Chondrocyte (in vitro differentiated cells): ENCODE measurements at regions not wholly inside any gene's neighbourhood (a gene's known extent, or its start where the extent isn't known, plus 50 kb on each side); places are given as distances from the start of the nearest gene placed in this dataset.

Experiments
- DNase-seq: peaks from one replicate; pipeline ENCODE4 v3.0.0; 2021; ENCODE audit warnings: mixed read lengths, low spot score
- H3K27ac Mint-ChIP-seq: one replicate; pipeline ENCODE4 v1.8.0; 2021; ENCODE audit warnings: mild to moderate bottlenecking, moderate library complexity, mixed read lengths; ENCODE audit not compliant: unreplicated experiment
- H3K27me3 Mint-ChIP-seq: 2 replicates; pipeline ENCODE4 v1.8.0; 2021; ENCODE audit warnings: low read depth, mixed read lengths
- H3K36me3 Mint-ChIP-seq: 2 replicates; pipeline ENCODE4 v1.8.0; 2021; ENCODE audit warnings: low read depth, mixed read lengths
- H3K4me1 Mint-ChIP-seq: 2 replicates; pipeline ENCODE4 v1.8.0; 2021; ENCODE audit warnings: low read depth, mild to moderate bottlenecking, mixed read lengths
- H3K4me3 Mint-ChIP-seq: one replicate; pipeline ENCODE4 v1.8.0; 2021; ENCODE audit warnings: mild to moderate bottlenecking, moderate library complexity, mixed read lengths; ENCODE audit not compliant: unreplicated experiment
- H3K9me3 Mint-ChIP-seq: 2 replicates; pipeline ENCODE4 v1.8.0; 2021; ENCODE audit warnings: low read depth, mixed read lengths
- TF ChIP-seq, protein P1 (sequence below): fragments of 200-600 bp; sonication (generic); IDR thresholded peaks from 2 replicates; pipeline ENCODE4 v1.5.0; 2021; ENCODE audit warnings: antibody characterized with exemption, mild to moderate bottlenecking, moderate library complexity

DNA sequence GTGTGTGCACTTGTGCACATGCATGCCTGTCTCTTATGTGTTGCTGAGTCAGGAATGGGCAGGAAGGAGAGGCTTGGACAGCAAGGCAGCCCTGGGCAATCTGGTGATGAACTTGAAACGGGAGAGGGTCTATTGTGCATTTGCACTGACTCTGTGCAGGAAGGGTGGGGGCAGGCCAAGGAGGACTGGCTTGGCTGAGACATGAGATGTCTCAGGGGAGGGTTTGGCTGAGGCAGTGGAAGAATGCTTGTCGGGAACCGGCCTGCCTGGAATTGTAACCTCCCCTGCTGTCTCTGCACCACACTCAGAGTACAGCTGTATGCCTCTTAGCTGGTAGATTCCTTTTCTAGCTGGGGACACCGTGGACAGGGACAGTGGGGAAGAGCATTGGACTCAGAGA lies 176.1 kb upstream of the TNP1 start:
- peaks cover 1% of the 10 kb centered on the region for H3K27me3 Mint-ChIP-seq
- no peaks in the 10 kb centered on the region for H3K9me3 Mint-ChIP-seq
- no peak overlapping the region for H3K4me3 Mint-ChIP-seq
- H3K4me1 Mint-ChIP-seq = peaks cover 25% of the 10 kb centered on the region
- TF ChIP-seq, protein P1, sequence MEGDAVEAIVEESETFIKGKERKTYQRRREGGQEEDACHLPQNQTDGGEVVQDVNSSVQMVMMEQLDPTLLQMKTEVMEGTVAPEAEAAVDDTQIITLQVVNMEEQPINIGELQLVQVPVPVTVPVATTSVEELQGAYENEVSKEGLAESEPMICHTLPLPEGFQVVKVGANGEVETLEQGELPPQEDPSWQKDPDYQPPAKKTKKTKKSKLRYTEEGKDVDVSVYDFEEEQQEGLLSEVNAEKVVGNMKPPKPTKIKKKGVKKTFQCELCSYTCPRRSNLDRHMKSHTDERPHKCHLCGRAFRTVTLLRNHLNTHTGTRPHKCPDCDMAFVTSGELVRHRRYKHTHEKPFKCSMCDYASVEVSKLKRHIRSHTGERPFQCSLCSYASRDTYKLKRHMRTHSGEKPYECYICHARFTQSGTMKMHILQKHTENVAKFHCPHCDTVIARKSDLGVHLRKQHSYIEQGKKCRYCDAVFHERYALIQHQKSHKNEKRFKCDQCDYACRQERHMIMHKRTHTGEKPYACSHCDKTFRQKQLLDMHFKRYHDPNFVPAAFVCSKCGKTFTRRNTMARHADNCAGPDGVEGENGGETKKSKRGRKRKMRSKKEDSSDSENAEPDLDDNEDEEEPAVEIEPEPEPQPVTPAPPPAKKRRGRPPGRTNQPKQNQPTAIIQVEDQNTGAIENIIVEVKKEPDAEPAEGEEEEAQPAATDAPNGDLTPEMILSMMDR = no peak
- H3K27ac Mint-ChIP-seq = peak overlapping the region; percentile 22
- DNase-seq = no peak
- no peaks in the 10 kb centered on the region for H3K36me3 Mint-ChIP-seq

DNA sequence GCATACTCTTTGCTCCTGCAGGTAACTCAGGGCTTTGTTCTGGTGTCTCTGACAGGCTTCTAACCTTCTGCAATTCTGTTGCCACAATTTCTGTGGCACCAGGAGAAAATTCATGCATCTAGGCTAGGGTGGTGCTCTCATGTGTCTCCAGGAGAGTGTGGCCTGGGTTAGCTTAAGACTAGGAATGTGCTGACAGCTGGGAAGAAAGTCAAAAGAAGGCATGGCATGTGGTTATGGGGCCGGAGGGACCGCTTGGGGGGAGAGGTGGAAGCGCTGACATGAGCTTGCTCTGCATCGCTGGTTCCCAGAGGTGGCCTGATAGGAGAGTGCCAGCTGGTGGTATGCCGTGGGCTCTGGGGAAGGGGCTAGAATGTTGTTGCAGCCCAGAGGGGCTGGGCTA lies 173.3 kb upstream of the TNP1 start:
- H3K27ac Mint-ChIP-seq = no peak overlapping the region
- no peak for DNase-seq
- H3K4me1 Mint-ChIP-seq = peaks cover 25% of the 10 kb centered on the region
- no peak overlapping the region for H3K4me3 Mint-ChIP-seq
- H3K36me3 Mint-ChIP-seq = no peaks in the 10 kb centered on the region
- TF ChIP-seq, protein P1 = no peak
- H3K27me3 Mint-ChIP-seq = peaks cover 8% of the 10 kb centered on the region
- H3K9me3 Mint-ChIP-seq = no peaks in the 10 kb centered on the region

DNA sequence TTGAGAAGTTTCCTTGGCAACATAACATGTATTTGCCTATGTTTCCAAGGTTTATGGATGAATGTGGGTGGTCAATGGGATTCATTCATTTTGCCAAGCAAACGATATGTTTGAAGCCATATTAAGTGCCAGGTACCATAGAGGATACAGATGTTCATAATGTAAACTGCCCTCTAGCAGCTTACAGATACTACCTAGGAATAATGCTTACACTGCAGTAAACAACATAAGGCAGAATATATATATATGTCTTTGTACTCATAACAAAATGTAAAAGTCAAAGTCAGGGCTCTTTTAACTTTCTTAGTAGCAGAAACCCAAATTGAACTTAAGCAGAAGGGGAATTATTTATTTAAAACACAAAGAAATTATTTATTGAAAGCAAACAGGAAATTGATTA lies 171.6 kb upstream of the TNP1 start:
- no peak overlapping the region for H3K4me3 Mint-ChIP-seq
- H3K27ac Mint-ChIP-seq = no peak overlapping the region
- peaks cover 8% of the 10 kb centered on the region for H3K27me3 Mint-ChIP-seq
- TF ChIP-seq, protein P1 = no peak
- no peaks in the 10 kb centered on the region for H3K36me3 Mint-ChIP-seq
- peaks cover 13% of the 10 kb centered on the region for H3K4me1 Mint-ChIP-seq
- no peak for DNase-seq
- no peaks in the 10 kb centered on the region for H3K9me3 Mint-ChIP-seq

DNA sequence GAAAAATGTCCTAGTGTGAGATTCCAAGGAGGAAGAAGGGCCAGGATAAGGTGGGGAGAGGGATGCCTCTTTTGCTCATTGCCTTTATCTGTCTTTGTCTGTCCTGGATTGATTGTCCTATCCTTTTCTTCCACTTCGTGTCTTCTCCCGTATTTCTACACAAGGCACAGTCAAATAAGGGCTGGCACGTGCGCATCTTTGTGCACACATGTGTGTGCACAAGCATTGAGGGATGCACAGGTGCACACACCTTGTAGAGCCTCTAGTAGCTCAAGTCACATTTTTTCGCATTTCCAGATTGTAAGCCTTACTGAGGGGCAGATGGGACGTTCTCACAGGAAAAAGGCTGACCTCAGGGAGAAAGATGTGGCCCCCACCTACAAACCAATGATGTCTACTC lies 170.2 kb upstream of the TNP1 start:
- Mint-ChIP-seq H3K4me3 (no peak overlapping the region), H3K36me3 (no peaks in the 10 kb centered on the region), H3K4me1 (peaks cover 4% of the 10 kb centered on the region), H3K27ac (no peak overlapping the region), H3K27me3 (peaks cover 8% of the 10 kb centered on the region), H3K9me3 (no peaks in the 10 kb centered on the region)
- DNase-seq = no peak
- TF ChIP-seq, protein P1 = no peak

DNA sequence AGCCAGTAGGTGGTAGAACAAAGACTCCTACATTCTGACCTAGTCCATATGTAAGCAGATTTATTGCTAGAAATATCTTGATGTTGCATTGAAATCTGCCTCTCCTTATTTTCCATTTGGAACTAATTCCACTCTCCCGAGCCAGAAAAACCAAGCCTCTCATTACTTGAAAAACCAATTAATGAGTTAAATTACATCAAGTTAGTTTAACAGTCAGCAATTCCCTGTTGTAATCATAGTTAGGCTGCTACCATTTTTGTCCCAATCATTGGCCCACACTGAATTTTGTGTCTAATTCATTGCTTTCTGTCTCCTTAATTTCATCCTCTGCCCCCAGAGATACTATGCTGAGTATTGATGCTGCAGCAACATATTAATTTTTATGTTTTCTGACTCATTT lies 168.3 kb upstream of the TNP1 start:
- H3K4me1 Mint-ChIP-seq = peaks cover 1% of the 10 kb centered on the region
- TF ChIP-seq, protein P1 = no peak
- no peak overlapping the region for H3K27ac Mint-ChIP-seq
- no peaks in the 10 kb centered on the region for H3K9me3 Mint-ChIP-seq
- no peak overlapping the region for H3K4me3 Mint-ChIP-seq
- no peak for DNase-seq
- H3K36me3 Mint-ChIP-seq = no peaks in the 10 kb centered on the region
- H3K27me3 Mint-ChIP-seq = peaks cover 8% of the 10 kb centered on the region
